HG03175 (cell line): ENCODE measurements at regions not wholly inside any gene's neighbourhood (a gene's known extent, or its start where the extent isn't known, plus 50 kb on each side); places are given as distances from the start of the nearest gene placed in this dataset.
"Not testable (repeated sequence)": the region's sequence is repeated elsewhere in the genome, so short reads cannot be mapped to it uniquely, and the experiment has no call there.

ENCODE experiments used
- ATAC-seq: cut with Tn5 transposase; IDR thresholded peaks from one replicate; pipeline ENCODE4 v1.9.1; 2021; ENCODE audit warnings: mild to moderate bottlenecking, moderate library complexity; ENCODE audit not compliant: unreplicated experiment

DNA sequence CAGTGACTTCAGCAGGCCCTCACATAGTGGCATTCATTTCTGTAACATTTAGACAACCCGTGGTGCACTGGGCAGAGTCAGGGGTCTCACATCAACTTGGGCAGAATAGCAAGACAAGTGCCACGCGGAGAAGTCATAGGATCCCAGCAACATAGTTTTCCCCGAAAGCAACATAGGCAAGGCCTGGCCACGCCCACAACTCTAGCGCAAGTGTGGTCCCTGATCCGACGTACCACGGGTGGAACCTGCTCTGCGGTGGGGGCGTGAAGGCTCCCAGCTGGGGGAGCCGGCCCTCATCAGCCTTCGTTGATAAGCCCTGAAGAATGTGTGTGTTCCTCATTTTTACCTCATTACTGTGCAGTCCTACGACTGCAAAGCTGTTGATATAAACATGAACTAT, 261.2 kb downstream of the EIPR1 start:
- no peak for ATAC-seq

DNA sequence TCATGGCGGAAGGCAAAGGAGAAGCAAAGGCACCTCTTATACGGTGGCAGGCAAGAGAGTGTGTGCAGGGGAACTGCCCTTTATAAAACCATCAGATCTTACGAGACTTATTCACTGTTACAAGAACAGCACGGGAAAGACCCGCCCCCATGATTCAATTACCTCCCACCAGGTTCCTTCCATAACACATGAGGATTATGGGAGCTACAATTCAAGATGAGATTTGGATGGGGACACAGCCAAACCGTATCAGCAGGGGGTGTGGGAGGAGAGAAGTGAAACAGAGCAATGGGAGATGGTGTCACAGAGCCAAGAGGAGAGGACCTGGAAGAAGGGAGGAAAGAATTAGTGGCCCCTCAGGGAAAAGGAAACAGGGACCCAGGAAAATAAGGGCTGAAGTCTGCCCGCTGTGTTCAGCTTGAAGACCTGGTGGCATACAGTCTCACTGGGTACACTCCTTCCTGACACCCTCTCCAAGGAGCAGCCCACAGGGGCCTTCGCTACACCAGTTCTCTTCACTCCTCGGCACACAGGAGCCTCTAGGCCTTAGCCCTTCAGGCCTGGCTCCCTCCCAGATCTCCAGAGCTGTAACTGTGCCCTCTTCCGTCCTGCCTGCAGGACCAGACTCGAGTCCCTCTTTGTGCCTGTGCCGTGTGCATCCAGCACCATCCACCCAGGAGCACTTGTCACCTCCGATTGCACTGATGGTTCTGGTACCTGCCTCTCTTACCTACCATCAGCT, 262.1 kb downstream of the EIPR1 start:
- no peak for ATAC-seq

DNA sequence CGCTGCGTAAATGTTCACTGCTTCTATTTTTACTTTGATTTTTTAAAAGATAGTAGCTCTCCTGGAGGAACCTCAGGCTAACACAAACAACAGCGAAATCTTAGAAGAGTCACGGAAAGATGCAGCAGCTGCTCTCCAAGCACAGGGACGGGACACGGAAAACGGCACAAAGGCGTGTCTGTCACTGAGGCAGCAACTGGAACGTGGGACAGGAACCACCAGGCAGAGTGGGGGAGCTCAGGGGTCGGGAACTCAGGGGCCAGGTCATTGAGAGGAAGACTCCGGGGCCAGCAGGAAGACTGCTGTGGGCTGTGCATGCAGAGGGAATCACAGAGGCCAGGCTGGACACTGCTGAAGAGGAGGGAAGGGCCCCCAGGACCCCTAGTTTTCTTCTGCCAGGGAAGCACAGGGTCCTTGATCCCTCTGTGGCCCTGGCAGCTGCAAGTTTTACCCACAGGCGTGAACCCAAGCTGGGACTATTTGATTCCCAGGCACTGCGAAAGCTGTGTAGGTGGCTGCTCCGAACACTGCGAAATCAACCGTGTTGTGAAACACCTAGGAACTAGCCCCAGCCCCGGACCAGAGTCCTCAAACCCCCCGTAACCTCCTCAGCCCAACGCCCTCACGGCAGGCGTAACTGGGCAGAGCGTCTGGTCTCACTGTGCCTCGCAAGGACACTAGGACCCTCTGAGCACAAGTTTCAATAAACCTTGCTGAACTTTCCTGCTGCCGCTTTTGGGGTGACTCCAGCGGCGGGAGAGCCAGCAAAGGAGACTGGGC, 263.0 kb downstream of the EIPR1 start:
- no peak for ATAC-seq

DNA sequence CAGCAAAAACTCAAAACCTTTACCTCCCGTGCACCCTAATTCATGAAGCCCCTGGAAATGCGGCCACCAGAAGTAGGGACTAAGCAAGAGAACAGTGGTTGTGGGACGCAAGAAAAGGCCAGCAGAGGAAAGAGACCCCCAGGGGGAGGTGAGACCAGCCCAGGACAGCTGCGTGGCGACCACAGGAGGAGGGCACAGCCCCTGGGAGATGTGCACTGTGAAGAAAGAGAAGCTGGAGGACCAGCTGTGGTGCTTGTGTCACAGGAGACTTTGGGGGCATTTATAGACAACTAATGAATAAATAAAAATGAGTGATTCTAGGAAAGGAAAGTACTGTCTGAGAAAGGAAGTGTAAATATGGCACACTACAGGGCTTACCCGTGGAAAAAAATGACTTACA, 263.8 kb downstream of the EIPR1 start:
- ATAC-seq, result no peak

DNA sequence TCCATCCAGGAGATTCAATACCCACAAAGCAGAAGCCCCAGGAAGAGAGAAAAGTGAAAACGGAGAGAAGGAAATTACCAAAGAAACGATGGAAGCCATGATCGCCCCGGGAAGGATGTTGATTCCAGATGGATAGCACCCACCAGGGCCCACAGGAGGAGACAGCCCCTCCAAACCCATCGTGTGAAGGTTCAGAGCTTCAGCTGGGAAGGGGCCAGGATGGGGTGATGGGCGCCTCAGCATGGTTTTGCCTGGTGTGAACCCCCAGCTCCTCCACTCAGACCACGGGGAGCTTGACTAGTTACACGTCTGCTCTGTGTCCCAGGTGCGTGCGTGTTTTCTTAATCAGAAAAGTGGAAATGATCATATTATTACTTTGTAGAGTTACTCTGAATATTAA, 264.5 kb downstream of the EIPR1 start:
- ATAC-seq, result no peak

DNA sequence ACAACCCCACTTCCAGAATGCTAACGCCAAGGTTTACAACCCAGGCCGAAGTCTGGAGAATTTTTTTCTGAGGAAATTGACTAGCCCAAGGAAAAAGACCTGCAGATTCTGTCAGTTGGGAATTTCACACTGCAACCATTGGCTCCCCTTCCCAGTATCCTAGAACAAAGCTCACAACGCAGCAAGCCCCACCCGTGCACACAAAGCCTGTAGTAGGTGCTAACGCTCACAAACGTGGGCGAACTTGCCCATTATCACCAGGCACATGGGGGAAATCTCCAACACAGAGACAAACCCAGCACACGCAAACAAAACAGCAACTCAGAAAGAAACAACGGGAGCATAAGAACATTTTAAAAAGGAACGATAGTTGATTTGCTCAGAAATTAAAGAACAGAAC, 265.1 kb downstream of the EIPR1 start:
- no peak for ATAC-seq

DNA sequence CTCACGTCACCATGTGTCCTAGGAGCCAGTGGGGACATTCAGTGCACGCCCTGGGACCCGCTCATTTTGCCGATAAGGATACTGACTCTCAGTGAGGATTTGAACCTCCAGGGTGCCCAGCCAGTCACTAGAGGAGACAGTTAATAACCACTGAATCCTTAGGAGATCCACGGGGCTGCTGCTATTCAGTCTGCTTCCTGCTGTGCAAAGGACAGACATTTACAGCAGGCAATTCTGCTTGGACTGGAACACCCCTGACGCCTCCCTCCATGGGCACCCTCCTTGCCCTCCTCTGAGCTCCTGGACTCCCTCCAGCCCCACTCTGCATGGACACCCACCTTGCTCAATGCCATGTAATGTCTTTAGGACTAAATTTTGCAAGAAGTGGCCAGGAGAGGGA, 265.5 kb downstream of the EIPR1 start:
- ATAC-seq, result no peak

DNA sequence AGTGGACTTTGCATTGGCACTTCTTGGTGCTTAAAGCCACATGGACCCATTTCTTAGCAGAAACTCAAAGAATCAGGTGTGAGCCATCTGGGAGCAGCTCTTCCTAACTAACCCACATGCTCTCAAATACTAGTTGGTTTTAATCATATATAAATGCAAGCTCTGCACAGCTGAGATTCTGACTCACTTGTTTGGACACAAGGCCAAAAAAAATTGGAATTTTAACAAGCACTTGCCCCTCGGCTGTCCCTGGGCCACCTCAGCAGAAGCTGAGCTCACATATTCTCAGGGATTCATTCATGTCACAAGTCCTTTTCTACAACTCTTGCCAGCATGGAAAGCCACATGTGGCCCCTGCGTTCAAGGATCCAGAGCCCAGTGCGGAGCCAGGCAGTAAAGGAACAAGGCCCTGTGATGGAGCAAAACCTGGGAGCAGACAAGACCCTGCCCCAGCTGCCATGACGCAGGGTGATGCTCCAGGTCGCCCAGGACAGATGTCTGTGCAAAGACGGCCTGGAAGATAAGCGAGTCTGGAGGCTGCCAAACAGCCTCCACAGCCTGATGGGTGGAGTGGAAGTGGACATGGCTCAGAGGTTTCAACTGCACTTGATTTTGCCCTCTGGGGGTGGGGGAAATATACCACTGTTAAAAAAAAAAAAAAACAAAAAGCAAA, 266.5 kb downstream of the EIPR1 start:
- ATAC-seq, result no peak

DNA sequence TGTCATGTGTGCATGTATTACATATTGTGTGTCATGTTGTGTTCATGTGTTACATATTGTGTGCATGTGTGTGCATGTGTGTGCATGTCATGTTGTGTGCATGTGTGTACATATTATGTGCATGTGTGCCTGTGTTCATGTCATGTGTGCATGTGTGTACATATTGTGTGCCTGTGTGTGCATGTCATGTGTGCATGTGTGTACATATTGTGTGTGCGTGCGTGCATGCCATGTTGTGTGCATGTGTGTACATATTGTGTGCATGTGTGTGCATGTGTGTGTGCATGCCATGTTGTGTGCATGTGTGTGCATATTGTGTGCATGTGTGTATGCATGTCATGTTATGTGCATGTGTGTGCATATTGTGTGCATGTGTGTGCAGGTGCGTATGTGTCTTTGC, 267.1 kb downstream of the EIPR1 start:
- no peak for ATAC-seq

DNA sequence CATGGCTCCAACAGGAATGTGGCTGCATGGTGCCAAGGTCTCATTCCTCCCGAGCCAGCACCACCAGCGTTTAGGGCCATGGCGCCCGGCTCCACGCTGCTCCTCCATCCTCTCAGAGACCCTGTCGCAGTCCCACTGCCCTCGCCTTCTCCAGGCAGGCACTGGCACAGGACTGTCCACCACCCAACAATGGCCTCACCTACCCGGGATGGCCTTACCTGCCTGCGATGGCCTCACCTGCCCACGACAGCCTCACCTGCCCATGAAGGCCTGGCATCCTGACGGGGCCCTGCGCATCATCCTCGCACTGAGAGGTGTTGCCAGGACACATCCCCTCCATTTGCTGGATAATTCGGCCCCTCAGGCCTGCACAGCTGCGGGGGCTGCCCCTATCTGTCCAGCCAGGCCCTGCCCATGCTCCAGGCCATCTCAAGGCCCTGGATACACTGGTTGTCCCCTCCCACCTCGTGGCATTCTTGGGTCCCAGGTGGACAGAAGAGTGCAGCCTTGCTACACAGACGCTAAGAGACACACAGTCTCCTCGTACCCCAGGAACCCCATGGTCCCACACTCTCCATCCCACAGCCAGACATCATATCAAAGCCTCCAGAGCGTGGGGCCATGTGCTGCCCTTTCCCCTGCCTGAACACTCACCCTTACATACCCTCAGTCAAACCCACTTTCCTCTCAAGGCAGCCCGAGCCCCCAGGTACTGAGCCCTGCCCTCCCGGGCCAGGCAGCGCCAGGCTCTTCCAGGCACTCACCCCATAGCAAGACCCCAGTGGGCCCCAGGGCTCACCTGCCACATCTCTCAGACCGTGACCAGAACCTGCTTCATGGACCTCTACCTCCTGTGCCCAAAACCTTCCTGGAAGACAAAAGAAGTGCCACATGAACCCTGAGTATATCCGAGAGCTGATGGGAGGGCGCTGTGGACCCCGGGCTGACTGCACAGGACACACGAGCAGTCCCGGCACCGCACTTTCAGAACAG, 268.6 kb downstream of the EIPR1 start:
- no peak for ATAC-seq

DNA sequence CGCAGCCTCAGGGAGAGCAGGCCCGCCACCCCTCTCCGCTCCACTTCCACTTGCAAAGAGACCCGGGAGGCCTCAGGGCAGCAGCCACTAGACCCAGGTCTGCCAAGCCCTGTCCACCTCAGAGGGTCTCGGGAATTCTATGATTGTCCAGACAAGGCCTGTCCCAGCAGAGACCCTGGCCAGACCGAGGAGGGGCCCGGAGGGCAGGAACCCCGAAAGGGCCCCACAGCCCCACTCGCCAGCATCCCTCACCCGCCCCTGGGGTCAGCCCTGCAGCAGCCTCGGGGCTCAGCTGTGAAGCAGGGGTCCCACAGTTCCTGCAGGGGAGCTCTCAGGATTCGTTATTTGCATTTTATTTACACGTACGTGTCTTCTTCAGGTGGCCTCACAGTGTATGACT, 269.5 kb downstream of the EIPR1 start:
- ATAC-seq, result no peak

DNA sequence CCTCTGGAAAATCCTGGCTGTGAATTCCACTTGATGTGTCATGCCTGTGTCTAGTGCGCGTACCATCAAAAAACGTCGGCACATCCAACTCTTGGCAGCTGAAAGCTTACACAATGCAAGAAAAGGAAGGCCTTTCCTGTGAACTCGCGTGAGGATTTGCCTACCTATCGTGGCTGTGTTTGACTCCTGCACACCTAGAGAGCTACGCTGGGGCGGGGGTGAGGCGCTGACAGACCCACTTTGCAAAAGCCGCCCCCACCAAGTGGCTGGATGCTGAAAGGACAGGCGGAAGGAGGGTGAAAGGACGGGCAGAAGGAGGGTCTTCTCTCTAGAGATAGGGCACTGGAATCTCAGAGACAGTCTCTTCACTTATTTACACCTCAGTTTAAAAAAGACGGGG, 270.1 kb downstream of the EIPR1 start:
- no peak for ATAC-seq

DNA sequence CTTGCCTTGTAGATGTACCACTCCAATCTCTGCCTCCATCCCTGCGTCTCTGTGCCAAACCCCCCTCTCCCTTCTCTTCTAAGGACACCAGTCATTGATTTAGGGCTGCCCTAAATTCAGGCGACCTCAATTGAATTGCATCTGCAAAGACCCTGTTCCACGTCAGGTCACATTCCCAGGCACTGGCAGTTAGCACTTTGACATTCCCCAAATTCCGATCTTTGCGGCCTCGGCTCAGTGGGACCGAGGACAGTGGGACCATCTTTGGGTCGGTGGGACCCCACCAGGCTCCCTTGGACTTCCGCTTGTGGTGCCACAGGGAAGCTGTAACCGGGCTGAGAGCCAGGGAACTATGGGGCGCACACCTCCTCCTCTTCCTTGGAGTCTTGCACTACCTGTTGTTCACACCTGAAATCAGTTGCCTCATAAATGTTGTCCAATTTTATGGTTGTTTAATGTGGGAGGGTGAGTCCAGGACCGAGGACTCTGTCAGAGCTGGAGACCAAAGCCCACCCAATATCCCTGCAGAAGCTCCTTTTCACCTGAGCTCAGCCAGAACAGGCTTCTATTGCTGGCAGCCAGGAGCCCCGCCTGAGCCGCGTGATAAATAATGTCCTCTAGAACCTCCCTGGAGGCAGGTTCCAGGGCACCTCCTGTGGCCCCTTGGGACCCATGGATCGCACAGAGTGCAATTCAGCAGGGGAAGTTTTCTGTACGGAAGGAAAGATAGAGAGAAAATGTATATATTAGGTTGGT, 271.6 kb downstream of the EIPR1 start:
- ATAC-seq, result no peak

DNA sequence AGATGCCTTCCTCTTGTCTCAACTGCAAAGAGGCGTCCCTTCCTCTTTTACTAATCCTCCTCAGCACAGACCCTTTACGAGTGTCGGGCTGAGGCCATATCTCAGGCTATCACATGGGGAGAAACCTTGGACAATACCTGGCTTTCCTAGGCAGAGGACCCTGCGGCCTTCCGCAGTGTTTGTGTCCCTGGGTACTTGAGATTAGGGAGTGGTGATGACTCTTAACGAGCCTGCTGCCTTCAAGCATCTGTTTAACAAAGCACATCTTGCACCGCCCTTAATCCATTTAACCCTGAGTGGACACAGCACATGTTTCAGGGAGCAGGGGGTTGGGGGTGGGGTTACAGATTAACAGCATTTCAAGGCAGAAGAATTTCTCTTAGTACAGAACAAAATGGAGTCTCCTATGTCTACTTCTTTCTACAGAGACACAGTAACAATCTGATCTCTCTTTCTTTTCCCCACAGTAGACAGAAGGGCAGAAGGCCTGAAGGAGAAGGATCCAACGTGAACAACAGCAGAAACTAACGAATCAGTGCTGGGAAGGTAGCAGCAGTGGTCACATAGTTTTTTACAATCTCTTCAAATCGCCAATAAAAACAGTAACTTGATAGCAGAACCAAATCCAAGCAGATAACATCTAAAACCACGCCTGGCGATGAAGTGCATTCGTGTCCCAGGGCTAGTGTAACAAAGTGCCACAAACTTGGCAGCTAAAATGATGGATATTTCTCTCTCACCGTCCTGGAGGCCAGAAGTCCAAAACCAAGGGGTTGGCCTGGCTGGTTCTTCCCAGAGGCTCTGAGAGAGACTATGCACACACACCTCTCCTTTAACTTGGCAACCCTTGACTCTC, 272.4 kb downstream of the EIPR1 start:
- ATAC-seq, result not testable (repeated sequence)

DNA sequence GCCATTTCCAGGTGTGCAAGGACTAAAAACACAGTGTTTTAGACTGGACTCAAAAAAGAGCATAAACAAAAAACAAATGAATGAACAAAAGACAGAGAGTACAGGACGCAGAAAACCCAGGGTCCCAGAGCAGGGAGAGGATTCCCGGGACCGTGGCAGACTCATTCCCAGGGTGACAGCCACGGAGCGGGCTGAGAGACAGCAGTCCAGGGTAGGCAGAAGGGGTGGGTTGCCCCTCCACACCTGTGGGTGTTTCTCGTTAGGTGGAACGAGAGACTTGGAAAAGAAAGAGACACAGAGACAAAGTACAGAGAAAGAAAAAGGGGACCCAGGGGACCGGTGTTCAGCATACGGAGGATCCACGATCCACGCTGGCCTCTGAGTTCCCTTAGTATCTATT, 273.4 kb downstream of the EIPR1 start:
- no peak for ATAC-seq

DNA sequence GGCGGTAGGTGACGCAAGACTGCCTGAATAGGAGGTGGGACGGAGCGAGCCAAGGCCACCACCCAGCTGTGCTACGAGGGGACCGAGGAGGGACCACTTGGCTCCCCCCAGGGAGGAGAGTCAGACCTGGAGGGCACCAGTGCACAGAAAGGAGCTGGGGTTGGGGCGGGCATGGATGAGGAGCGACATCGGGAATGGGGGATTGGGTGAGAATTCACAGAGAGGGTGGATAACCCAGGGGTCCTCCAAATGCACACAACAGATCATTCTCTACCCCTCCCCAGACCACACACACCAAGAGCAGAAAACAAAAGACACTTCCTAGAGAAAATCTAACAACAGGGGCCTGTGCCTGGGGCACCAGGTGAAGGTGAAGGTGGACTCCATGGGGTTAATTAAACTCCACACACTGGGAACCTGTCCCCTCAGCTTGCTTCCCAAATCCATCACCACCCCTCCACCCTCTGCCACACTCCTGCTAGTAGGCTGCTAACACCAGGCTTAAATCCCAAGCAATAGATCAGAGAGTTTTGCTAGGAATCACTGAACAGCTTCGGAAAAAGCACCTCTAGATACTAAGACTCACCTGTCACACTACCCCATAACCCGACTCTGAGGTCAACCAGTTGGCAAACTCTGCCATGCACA, 274.6 kb downstream of the EIPR1 start:
- ATAC-seq, result no peak

DNA sequence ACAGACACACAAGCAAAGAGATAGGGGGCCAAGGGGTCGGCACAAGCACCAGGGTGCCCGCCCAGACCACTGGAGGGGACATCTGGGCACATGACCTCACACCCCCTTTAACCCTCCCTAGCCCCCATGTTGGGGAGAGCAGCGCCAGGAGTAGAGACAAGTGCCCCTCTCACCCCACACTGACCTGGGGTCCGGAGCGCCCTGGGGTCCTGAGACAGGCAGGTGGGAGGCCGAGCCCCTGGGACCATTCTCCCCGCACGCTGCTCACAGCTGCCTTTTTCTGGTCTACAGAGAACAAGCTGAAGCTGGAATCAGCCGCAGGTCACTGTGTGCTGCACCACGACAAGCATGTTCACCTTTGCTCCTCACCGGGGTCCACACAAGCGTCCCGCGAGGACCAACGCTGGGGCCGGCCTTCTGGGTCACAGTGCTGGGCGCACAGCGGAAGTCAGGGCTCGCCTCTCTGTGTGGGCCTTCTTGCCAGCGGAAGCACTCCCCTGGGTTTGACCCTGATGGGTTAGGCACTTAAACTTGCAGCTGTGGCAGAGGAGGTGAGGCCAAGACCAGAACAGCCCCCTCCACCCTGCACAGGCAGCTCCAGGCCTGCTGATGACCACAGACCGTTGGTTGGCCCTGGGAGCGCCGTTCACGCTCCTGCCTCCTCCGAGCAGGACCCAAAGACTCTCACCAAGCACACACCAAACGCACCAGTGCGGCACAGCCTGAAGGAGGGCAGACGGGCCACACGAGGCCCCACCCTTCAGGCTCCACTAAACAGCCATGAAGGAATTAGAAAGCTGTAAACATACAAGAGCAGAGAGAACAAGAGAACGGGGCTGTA, 275.3 kb downstream of the EIPR1 start:
- ATAC-seq, result no peak
